Mucosa of descending colon (tissue), 3 donors: ENCODE measurements at regions not wholly inside any gene's neighbourhood (a gene's known extent, or its start where the extent isn't known, plus 50 kb on each side); places are given as distances from the start of the nearest gene placed in this dataset.

Experiments used
- ATAC-seq: fragments of 200-7000 bp; cut with Tn5 transposase; one replicate; pipeline ENCODE4 v1.9.1; 2020; ENCODE audit warnings: mild to moderate bottlenecking, moderate library complexity
- DNase-seq, 3 donors: peaks; one replicate each; pipeline ENCODE4 v3.0.0-alpha.2; 2020
- H3K36me3 ChIP-seq: fragments of 200-600 bp; one replicate; pipeline ENCODE4 v1.8.0; 2021; ENCODE audit warnings: low read depth, mild to moderate bottlenecking
- H3K4me1 ChIP-seq: fragments of 200-600 bp; one replicate; pipeline ENCODE4 v1.8.0; 2021; ENCODE audit warnings: low read depth, mild to moderate bottlenecking
- H3K4me3 ChIP-seq: fragments of 200-600 bp; one replicate; pipeline ENCODE4 v1.8.0; 2021; ENCODE audit warnings: mild to moderate bottlenecking
- H3K9me3 ChIP-seq: fragments of 200-600 bp; one replicate; pipeline ENCODE4 v1.8.0; 2021; ENCODE audit warnings: mild to moderate bottlenecking
- intact Hi-C, 2 donors: fragments of 100-400 bp; cut with DNase I in 1 of 2; cut with micrococcal nuclease in 1 of 2; formaldehyde crosslinking; loops; one replicate each; pipeline versions ENCODE4 v1.11.0 to v1.11.1; 2022; cut with DNase I, micrococcal nuclease
- TF ChIP-seq, protein P1 (sequence below): fragments of 200-600 bp; IDR thresholded peaks from one replicate; pipeline ENCODE4 v1.8.0; 2022; ENCODE audit warnings: antibody characterized with exemption, mild to moderate bottlenecking
- donor health status: DM: no; HTN: no; CAD: no; lungs with moderate emphysema.
- donor health status: DM: no; HTN: no; CAD: no.
- donor health status: DM: no; HTN: yes; CAD: no.

DNA sequence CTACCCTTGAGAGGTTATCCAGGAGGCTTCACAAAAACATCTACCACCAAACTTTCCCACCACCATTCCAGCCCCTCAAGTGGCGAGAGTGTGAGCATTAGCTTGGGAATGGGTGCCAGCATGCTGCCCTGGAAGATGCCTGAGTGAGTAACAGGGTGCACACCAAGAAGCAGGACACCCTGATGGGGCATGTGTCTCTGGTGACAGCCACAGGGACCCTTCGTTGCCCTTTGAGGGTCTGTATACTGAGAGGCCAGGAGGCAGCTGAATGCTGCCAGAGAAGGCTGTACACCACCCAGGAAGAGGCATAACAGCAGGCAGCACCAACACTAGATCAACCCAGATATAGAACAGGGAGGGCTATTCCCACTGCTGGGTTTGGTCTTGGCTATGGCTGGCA lies 233.6 kb upstream of the THSD7B start:
- intact Hi-C loops: no loop called here
- Histone ChIP-seq H3K36me3 (no peaks in the 10 kb centered on the region), H3K9me3 (no peaks in the 10 kb centered on the region), H3K4me1 (no peaks in the 10 kb centered on the region), H3K4me3 (no peak overlapping the region)
- no peak for DNase-seq
- no peak for ATAC-seq
- TF ChIP-seq, protein P1, sequence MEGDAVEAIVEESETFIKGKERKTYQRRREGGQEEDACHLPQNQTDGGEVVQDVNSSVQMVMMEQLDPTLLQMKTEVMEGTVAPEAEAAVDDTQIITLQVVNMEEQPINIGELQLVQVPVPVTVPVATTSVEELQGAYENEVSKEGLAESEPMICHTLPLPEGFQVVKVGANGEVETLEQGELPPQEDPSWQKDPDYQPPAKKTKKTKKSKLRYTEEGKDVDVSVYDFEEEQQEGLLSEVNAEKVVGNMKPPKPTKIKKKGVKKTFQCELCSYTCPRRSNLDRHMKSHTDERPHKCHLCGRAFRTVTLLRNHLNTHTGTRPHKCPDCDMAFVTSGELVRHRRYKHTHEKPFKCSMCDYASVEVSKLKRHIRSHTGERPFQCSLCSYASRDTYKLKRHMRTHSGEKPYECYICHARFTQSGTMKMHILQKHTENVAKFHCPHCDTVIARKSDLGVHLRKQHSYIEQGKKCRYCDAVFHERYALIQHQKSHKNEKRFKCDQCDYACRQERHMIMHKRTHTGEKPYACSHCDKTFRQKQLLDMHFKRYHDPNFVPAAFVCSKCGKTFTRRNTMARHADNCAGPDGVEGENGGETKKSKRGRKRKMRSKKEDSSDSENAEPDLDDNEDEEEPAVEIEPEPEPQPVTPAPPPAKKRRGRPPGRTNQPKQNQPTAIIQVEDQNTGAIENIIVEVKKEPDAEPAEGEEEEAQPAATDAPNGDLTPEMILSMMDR: no peak

GRCh38 chr2:136530146-136530545 lies 235.2 kb upstream of the THSD7B start:
- no peaks in the 10 kb centered on the region for H3K9me3 ChIP-seq
- H3K36me3 ChIP-seq: no peaks in the 10 kb centered on the region
- H3K4me1 ChIP-seq: no peaks in the 10 kb centered on the region
- DNase-seq (no peak), ATAC-seq (no peak)
- intact Hi-C loops: no loop called here
- TF ChIP-seq, protein P1: no peak
- no peak overlapping the region for H3K4me3 ChIP-seq

- Histone ChIP-seq H3K4me1 (no peaks in the 10 kb centered on the region), H3K36me3 (no peaks in the 10 kb centered on the region), H3K4me3 (no peak overlapping the region), H3K9me3 (no peaks in the 10 kb centered on the region)
- DNase-seq: no peak
- TF ChIP-seq, protein P1: no peak
- no peak for ATAC-seq
- intact Hi-C loops: no loop called here
Observed at GRCh38 chr2:136527560-136527959, 237.8 kb upstream of the THSD7B start.

DNA sequence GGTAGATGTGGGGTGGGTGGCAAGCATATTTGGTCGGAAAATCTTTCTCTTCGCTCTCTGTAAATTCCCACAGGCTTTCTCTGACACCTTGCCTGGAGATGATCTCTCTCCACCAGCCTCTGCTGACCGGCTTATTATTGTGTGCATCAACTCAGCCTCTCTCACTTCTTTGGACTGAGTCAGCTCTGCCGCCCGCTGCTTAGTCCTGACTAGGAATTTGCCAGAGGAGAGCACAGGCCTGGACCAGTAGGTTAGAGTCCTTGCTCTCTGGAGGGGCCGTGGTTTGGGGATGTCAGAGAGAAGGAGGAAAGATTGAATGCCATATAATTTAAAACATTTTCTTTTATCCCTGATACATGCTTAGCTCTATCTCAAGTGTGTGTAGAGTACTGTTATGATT lies 242.6 kb upstream of the THSD7B start:
- TF ChIP-seq, protein P1: no peak
- DNase-seq: no peak
- no peak for ATAC-seq
- Histone ChIP-seq H3K4me1 (no peaks in the 10 kb centered on the region), H3K9me3 (no peaks in the 10 kb centered on the region), H3K36me3 (no peaks in the 10 kb centered on the region), H3K4me3 (no peak overlapping the region)
- intact Hi-C loops: no loop called here

DNA sequence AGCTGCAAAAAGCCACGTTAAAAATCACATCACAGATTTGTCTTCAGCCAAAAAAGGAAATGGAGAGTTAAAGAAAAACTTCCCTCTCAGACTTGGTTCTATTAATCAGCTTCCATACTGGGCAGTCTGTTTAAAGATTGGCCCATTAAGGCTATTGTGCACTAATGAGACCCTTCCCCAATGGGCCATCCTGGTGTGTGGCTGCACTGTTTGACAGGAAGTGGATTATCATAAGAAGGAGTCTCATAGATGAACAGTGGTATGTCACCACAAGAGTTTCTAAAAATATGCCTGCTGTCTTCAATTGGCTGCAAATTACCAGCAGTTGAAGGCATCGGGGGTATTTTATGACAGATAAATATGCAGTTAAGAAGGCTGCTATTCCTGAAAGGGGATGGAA lies 247.6 kb upstream of the THSD7B start:
- ATAC-seq (no peak), DNase-seq (no peak)
- H3K4me3 ChIP-seq: no peak overlapping the region
- H3K36me3 ChIP-seq: no peaks in the 10 kb centered on the region
- no peaks in the 10 kb centered on the region for H3K9me3 ChIP-seq
- no peaks in the 10 kb centered on the region for H3K4me1 ChIP-seq
- TF ChIP-seq, protein P1: no peak
- intact Hi-C loops: no loop called here

- H3K4me1 ChIP-seq: no peaks in the 10 kb centered on the region
- H3K36me3 ChIP-seq: no peaks in the 10 kb centered on the region
- TF ChIP-seq, protein P1: no peak
- intact Hi-C loops: no loop called here
- ATAC-seq: no peak
- DNase-seq: no peak
- no peaks in the 10 kb centered on the region for H3K9me3 ChIP-seq
- no peak overlapping the region for H3K4me3 ChIP-seq
Observed at GRCh38 chr2:136510244-136510643, 255.1 kb upstream of the THSD7B start.
